ENCODE measurements at regions not wholly inside any gene's neighbourhood (a gene's known extent, or its start where the extent isn't known, plus 50 kb on each side); places are given as distances from the start of the nearest gene placed in this dataset.

GRCh38 chr10:59019603-59020002, 156.8 kb upstream of the PHYHIPL start:
- TF ChIP-seq CTCF (IDR thresholded peaks at IDR 0.05; ENCODE audit: poor library complexity, severe bottlenecking) = no peak
- DNase-seq (ENCODE audit: low spot score) (no peak), ATAC-seq (ENCODE audit: low read depth) (no peak)
- no peaks in the 10 kb centered on the region for H3K27me3 ChIP-seq (ENCODE audit: insufficient read depth, poor library complexity, severe bottlenecking)
- no peak overlapping the region for H3K4me3 ChIP-seq (ENCODE audit: severe bottlenecking)
- no peaks in the 10 kb centered on the region for H3K36me3 ChIP-seq (ENCODE audit: low read depth)
- H3K4me1 ChIP-seq (ENCODE audit: insufficient read depth, poor library complexity, severe bottlenecking) = no peaks in the 10 kb centered on the region
- H3K27ac ChIP-seq (ENCODE audit: poor library complexity, severe bottlenecking) = no peak overlapping the region
- no peaks in the 10 kb centered on the region for H3K9me3 ChIP-seq (ENCODE audit: severe bottlenecking)

GRCh38 chr10:59020502-59020901, 155.9 kb upstream of the PHYHIPL start:
- no peaks in the 10 kb centered on the region for H3K9me3 ChIP-seq (ENCODE audit: severe bottlenecking)

DNA sequence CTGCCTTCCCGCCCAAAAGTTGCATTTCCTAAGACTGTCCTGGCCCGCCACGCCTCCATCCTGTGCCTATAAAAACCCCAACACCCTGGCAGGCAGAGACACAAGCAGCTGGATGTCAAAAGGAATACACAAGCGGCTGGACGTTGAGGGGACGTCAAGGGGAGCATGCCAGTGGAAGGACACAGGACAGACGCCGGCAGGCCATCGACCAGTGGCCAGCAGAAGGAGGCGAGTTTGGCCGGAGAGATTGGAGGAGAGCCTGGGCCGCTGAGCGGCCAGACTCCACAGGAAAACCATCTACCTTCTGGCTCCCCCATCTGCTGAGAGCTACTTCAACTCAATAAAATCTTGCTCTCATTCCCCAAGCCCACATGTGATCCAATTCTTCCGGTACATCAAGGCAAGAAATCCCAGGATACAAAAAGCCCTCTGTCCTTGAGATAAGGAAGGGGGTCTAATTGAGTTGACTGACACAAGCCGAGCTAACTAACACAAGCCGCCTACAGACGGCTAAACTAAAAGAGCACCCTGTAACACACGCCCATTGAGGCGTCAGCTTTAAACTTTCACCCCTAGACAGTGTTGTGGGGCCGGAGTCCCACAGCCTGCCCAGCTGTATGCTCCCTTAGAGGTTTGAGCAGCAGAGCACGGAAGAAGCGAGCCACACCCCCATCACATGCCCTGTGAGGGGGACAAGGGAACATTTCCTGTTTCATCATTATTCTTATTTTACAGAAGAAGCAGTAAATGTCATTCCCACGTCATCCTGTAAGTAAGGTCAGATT, 150.3 kb upstream of the PHYHIPL start:
- no peaks in the 10 kb centered on the region for H3K9me3 ChIP-seq (ENCODE audit: severe bottlenecking)
- DNase-seq (ENCODE audit: low spot score) (no peak), ATAC-seq (ENCODE audit: low read depth) (no peak)
- no peak overlapping the region for H3K27ac ChIP-seq (ENCODE audit: poor library complexity, severe bottlenecking)
- H3K4me1 ChIP-seq (ENCODE audit: insufficient read depth, poor library complexity, severe bottlenecking) = no peaks in the 10 kb centered on the region
- H3K4me3 ChIP-seq (ENCODE audit: severe bottlenecking) = no peak overlapping the region
- TF ChIP-seq CTCF (IDR thresholded peaks at IDR 0.05; ENCODE audit: poor library complexity, severe bottlenecking) = no peak
- H3K36me3 ChIP-seq (ENCODE audit: low read depth) = no peaks in the 10 kb centered on the region
- no peaks in the 10 kb centered on the region for H3K27me3 ChIP-seq (ENCODE audit: insufficient read depth, poor library complexity, severe bottlenecking)

More at GRCh38 chr10:59020502-59020901, 155.9 kb upstream of the PHYHIPL start:
- Histone ChIP-seq H3K4me1 (ENCODE audit: insufficient read depth, poor library complexity, severe bottlenecking) (no peaks in the 10 kb centered on the region), H3K27ac (ENCODE audit: poor library complexity, severe bottlenecking) (no peak overlapping the region), H3K27me3 (ENCODE audit: insufficient read depth, poor library complexity, severe bottlenecking) (no peaks in the 10 kb centered on the region), H3K4me3 (ENCODE audit: severe bottlenecking) (no peak overlapping the region), H3K36me3 (ENCODE audit: low read depth) (no peaks in the 10 kb centered on the region)
- ATAC-seq (ENCODE audit: low read depth) (no peak), DNase-seq (ENCODE audit: low spot score) (no peak)
- no peak for TF ChIP-seq CTCF (IDR thresholded peaks at IDR 0.05; ENCODE audit: poor library complexity, severe bottlenecking)

GRCh38 chr10:59027975-59028655, 148.3 kb upstream of the PHYHIPL start:
- peak; percentile 63; the same call in 2 of the 3 replicates for ATAC-seq (ENCODE audit: low read depth)
- Histone ChIP-seq H3K9me3 (ENCODE audit: severe bottlenecking) (no peaks in the 10 kb centered on the region), H3K4me3 (ENCODE audit: severe bottlenecking) (no peak overlapping the region), H3K36me3 (ENCODE audit: low read depth) (no peaks in the 10 kb centered on the region), H3K27me3 (ENCODE audit: insufficient read depth, poor library complexity, severe bottlenecking) (no peaks in the 10 kb centered on the region), H3K4me1 (ENCODE audit: insufficient read depth, poor library complexity, severe bottlenecking) (no peaks in the 10 kb centered on the region), H3K27ac (ENCODE audit: poor library complexity, severe bottlenecking) (no peak overlapping the region)
- TF ChIP-seq CTCF (IDR thresholded peaks at IDR 0.05; ENCODE audit: poor library complexity, severe bottlenecking) = no peak
- no peak for DNase-seq (ENCODE audit: low spot score)

GRCh38 chr10:59033622-59034021, 142.8 kb upstream of the PHYHIPL start:
- ATAC-seq (ENCODE audit: low read depth) (no peak), DNase-seq (ENCODE audit: low spot score) (no peak)
- no peaks in the 10 kb centered on the region for H3K4me1 ChIP-seq (ENCODE audit: insufficient read depth, poor library complexity, severe bottlenecking)
- no peak overlapping the region for H3K27ac ChIP-seq (ENCODE audit: poor library complexity, severe bottlenecking)
- no peaks in the 10 kb centered on the region for H3K36me3 ChIP-seq (ENCODE audit: low read depth)
- H3K4me3 ChIP-seq (ENCODE audit: severe bottlenecking) = no peak overlapping the region
- TF ChIP-seq CTCF (IDR thresholded peaks at IDR 0.05; ENCODE audit: poor library complexity, severe bottlenecking) = no peak
- H3K9me3 ChIP-seq (ENCODE audit: severe bottlenecking) = no peaks in the 10 kb centered on the region
- H3K27me3 ChIP-seq (ENCODE audit: insufficient read depth, poor library complexity, severe bottlenecking) = no peaks in the 10 kb centered on the region
